ENCODE measurements at regions not wholly inside any gene's neighbourhood (a gene's known extent, or its start where the extent isn't known, plus 50 kb on each side); places are given as distances from the start of the nearest gene placed in this dataset.

DNA sequence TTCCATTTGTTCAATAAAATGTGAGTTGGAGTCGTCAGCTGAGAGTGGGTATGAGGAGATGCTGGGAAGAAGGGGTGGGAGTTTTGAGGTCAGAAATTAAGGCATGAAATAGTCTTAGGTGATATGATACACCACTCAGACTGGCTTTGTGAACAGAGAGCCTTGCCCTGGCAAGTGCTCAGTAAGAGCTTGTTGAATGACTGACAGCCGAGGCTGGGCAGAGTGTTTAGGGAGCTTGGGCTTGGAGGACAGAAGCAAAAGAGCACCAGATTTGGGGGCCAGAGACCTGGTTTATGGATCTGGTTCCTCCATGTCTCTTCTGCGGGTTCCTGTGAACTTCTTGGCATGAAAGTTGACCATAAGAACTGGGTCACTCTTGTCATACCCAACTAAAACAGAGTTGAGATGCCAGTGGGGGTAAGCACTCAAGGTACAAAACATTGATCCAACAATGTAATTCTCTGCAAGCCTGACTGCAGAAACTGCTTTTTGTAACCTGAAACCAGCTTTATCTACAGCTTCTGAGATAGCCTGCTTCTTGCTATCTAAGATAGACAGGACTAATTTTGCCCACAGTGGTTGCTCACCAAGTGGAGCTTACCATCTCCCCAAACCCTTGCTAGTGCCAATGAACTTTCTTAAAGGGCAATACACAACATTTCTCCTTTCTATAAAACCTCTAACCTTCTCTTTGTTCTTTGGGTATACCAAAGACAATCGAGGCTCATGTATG, 126.4 kb downstream of the TENT5C start:
- TF ChIP-seq, protein P1, sequence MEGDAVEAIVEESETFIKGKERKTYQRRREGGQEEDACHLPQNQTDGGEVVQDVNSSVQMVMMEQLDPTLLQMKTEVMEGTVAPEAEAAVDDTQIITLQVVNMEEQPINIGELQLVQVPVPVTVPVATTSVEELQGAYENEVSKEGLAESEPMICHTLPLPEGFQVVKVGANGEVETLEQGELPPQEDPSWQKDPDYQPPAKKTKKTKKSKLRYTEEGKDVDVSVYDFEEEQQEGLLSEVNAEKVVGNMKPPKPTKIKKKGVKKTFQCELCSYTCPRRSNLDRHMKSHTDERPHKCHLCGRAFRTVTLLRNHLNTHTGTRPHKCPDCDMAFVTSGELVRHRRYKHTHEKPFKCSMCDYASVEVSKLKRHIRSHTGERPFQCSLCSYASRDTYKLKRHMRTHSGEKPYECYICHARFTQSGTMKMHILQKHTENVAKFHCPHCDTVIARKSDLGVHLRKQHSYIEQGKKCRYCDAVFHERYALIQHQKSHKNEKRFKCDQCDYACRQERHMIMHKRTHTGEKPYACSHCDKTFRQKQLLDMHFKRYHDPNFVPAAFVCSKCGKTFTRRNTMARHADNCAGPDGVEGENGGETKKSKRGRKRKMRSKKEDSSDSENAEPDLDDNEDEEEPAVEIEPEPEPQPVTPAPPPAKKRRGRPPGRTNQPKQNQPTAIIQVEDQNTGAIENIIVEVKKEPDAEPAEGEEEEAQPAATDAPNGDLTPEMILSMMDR (IDR thresholded peaks at IDR 0.05), result no peak
- TF ChIP-seq ZFX (IDR thresholded peaks at IDR 0.05; ENCODE audit: borderline replicate concordance), result no peak
